Heart left ventricle (tissue), 16 donors: ENCODE measurements at regions not wholly inside any gene's neighbourhood (a gene's known extent, or its start where the extent isn't known, plus 50 kb on each side); places are given as distances from the start of the nearest gene placed in this dataset.
A peak's percentile ranks its signal among the peaks of the same experiment; 100 is the strongest.

Experiments used
- ATAC-seq, 4 donors: fragments of 200-7000 bp; cut with Tn5 transposase; one replicate each; pipeline ENCODE4 v1.9.1; 2020 to 2022; ENCODE audit warnings: moderate library complexity in 4 of 4, mild to moderate bottlenecking in 3 of 4, moderate number of reproducible peaks in 1 of 4
- DNase-seq, 5 donors: peaks; one replicate each; pipeline ENCODE4 v3.0.0-alpha.2; 2020
- H3K27ac ChIP-seq, 12 donors: fragments of 200-600 bp; sonication (generic) in 4 of 12; one replicate each; pipeline versions ENCODE4 v1.5.0 to v1.8.0; 2016 to 2022; ENCODE audit warnings: mild to moderate bottlenecking in 2 of 12
- H3K27me3 ChIP-seq, 9 donors: fragments of 200-600 bp; sonication (generic) in 2 of 9; one replicate each; pipeline versions ENCODE4 v1.5.1 to v1.8.0; 2016 to 2022; ENCODE audit warnings: mild to moderate bottlenecking in 3 of 9
- H3K36me3 ChIP-seq, 9 donors: fragments of 200-600 bp; sonication (generic) in 2 of 9; one replicate each; pipeline versions ENCODE4 v1.5.0 to v1.8.0; 2018 to 2022; ENCODE audit warnings: mild to moderate bottlenecking in 2 of 9
- H3K4me1 ChIP-seq, 12 donors: fragments of 200-600 bp; sonication (generic) in 4 of 12; one replicate each; pipeline versions ENCODE4 v1.5.0 to v1.8.0; 2016 to 2022; ENCODE audit warnings: mild to moderate bottlenecking in 3 of 12
- H3K4me3 ChIP-seq, 12 donors: fragments of 200-600 bp; sonication (generic) in 4 of 12; one replicate each; pipeline versions ENCODE4 v1.5.0 to v1.8.0; 2017 to 2022; ENCODE audit warnings: mild to moderate bottlenecking in 9 of 12, moderate library complexity in 4 of 12
- H3K9me3 ChIP-seq, 12 donors: fragments of 200-600 bp; sonication (generic) in 4 of 12; one replicate each; pipeline versions ENCODE4 v1.5.0 to v1.8.0; 2016 to 2022; ENCODE audit warnings: mild to moderate bottlenecking in 1 of 12
- CTCF ChIP-seq, 12 donors: fragments of 200-600 bp; sonication (generic) in 4 of 12; IDR thresholded peaks; one replicate each; pipeline versions ENCODE4 v1.5.0 to v1.8.0; 2018 to 2022; ENCODE audit warnings: antibody characterized with exemption in 12 of 12, mild to moderate bottlenecking in 5 of 12
- POLR2A ChIP-seq, 2 donors: fragments of 450-650 bp; IDR thresholded peaks; one replicate each; pipeline ENCODE4 v1.6.1; 2017; ENCODE audit warnings: antibody characterized with exemption in 2 of 2, mild to moderate bottlenecking in 2 of 2, moderate library complexity in 2 of 2
- WGBS, 4 donors: extraction: QIAGEN DNeasy Blood & Tissue Kit in 2 of 4; methylation state at CpG; one replicate each; pipeline versions ENCODE4 v1.1.5 to v1.1.7; 2013 to 2018; 5-methylcytosine and 5-hydroxymethylcytosine counted together
- intact Hi-C, 10 donors: fragments of 100-400 bp; cut with DNase I; formaldehyde crosslinking; loops; one replicate each; pipeline versions ENCODE4 v1.11.1 to v1.14.2; 2022
- donor health status: ischemic (EF 13 %, LVEDD 7.1; RV severe dilation, severe dysfunction).
- donor health status: healthy with polysubstance abuse.
- donor health status: DM: no; HTN: yes; CAD: no.
- donor health status: DM: no; HTN: no; CAD: no.
- donor health status: ischemic (EF 25% LVEDD 6.9; RV normal size, moderate dysfunction).
- donor health status: ischemic (EF 25% LVEDD 5.7; RV mildly dilated, moderate dysfunction).
- donor health status: healthy.
- donor health status: DM: yes; HTN: yes; CAD: no.
- donor health status: ischemic (EF 35%, LVEDD 5.7; RV mildly dilated, moderate dysfunction).
- donor health status: nonischemic (EF 11% LVEDD 7.7; RV severe dilation, severe dysfunction).
- donor health status: DM: yes; HTN: yes; CAD: no.
- donor health status: PGD.
- donor health status: ischemic (EF 29% LVEDD 5.4; RV normal size, mild dysfunction).
- donor health status: nonischemic (EF 23%, LVEDD 6.1; RV moderate dilation, normal function).

DNA sequence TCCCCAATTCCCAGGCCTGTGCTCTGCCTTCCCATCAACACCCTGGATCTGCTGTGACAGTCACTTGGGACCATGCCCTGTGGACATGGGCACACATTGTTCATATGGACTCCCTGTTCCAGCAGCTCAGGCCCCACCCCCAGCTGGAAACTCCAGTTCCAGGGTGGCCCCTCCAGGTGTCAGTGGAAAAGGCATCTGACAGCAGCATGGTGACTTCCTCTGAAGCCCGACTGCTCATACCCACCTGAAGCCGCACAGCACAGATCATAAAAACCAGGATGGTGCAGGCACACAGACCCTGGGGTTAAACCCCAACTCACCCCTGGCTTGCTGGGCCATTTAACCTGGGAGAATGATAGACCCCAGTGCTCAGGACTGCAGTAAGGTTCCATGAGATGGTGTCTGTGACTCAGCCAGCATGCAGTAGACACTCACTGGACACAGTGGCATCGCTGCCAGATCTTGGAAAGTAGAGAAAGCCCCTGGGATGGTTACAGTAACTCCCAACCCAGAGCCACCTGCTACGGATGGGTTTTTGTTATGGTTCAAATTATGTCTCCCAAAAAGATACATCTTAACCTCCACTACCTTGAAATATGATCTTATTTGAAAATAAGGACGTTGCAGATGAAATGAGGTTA, 72.6 kb upstream of the NANOS1 start:
- DNase-seq = peak in 2 of 5 donors; percentile 59 to 81
- no peak for TF ChIP-seq POLR2A (IDR thresholded peaks at IDR 0.05)
- TF ChIP-seq CTCF (IDR thresholded peaks at IDR 0.05) = no peak
- Histone ChIP-seq H3K27ac (peak overlapping the region in 2 of 12 donors; percentile 39 to 48), H3K27me3 (no peaks in the 10 kb centered on the region), H3K4me1 (peaks cover 0 to 60% (median 20%) of the 10 kb centered on the region in 12 donors), H3K36me3 (no peaks in the 10 kb centered on the region), H3K9me3 (no peaks in the 10 kb centered on the region), H3K4me3 (no peak overlapping the region)
- intact Hi-C loops = loop anchor here in 2 of 10 donors (5.0 kb wide), 2 partner anchors 70 to 90 kb away; partner anchors contain the start of gene NANOS1 (in 1 of the 2)
- peak; percentile 34 to 83 (median 72) for ATAC-seq
- 73 to 86% (median 83%) methylated on average over 4 to 5 of the region's 5 CpGs for WGBS, 4 donors

DNA sequence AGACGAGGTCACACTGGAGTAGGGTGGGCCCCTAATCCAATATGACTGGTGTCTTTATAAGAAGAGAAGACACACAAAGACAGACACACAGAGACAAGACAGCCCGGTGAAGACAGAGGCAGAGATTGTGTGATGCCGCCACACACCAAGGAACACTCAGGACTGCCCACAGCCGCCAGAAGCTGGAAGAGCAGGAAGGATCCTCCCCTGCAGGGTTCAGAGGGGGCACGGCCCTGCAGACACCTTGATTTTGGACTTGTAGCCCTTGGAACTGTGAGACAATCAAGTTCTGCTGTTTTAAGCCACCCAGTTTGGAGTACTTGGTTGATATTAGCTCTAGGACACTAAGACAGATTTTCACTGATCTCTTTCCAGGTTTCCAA, 72.1 kb upstream of the NANOS1 start:
- ATAC-seq (no peak), DNase-seq (no peak)
- Histone ChIP-seq H3K4me3 (no peak overlapping the region), H3K36me3 (no peaks in the 10 kb centered on the region), H3K27me3 (no peaks in the 10 kb centered on the region), H3K9me3 (no peaks in the 10 kb centered on the region), H3K27ac (peak overlapping the region in 2 of 12 donors; percentile 9 to 48), H3K4me1 (peaks cover 0 to 60% (median 20%) of the 10 kb centered on the region in 12 donors)
- TF ChIP-seq POLR2A (IDR thresholded peaks at IDR 0.05) = no peak
- no peak for TF ChIP-seq CTCF (IDR thresholded peaks at IDR 0.05)
- intact Hi-C loops = loop anchor here in 2 of 10 donors (5.0 kb wide), 2 partner anchors 70 to 90 kb away; partner anchors contain the start of gene NANOS1 (in 1 of the 2)
- 91 to 94% (median 93%) methylated on average over 5 of the region's 5 CpGs for WGBS, 4 donors

GRCh38 chr10:118957966-118958365, 71.5 kb upstream of the NANOS1 start:
- no peaks in the 10 kb centered on the region for H3K9me3 ChIP-seq
- no peak for DNase-seq
- no peak for TF ChIP-seq CTCF (IDR thresholded peaks at IDR 0.05)
- TF ChIP-seq POLR2A (IDR thresholded peaks at IDR 0.05) = no peak
- H3K36me3 ChIP-seq = no peaks in the 10 kb centered on the region
- peaks cover 0 to 60% (median 20%) of the 10 kb centered on the region in 12 donors for H3K4me1 ChIP-seq
- intact Hi-C loops = loop anchor here in 2 of 10 donors (2.0 to 5.0 kb wide), 3 partner anchors 67 to 91 kb away; partner anchors contain the start of gene NANOS1 (in 1 of the 2)
- no peak for ATAC-seq
- WGBS, 4 donors = 94 to 96% (median 96%) methylated on average over 12 of the region's 12 CpGs
- no peak overlapping the region for H3K4me3 ChIP-seq
- peak overlapping the region in 2 of 12 donors; percentile 52 to 69 for H3K27ac ChIP-seq
- H3K27me3 ChIP-seq = no peaks in the 10 kb centered on the region

DNA sequence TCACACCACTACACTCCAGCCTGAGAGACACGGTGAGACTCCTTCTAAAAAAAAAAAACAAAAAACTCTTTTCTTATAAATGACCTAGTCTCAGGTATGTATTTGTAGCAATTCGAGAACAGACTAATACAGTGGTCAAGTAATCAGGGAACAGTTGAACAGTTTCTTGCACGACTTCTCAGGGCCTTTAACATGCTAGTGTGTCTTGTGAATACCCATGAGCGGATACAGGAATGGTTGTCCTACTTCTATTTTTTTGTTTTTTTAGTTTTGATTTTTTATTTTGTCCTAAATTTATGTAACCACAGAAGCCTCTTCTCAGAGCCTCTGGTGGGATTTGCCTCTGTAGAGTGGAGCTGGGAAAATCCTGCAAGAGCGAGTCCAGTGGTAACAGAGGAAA, 71.0 kb upstream of the NANOS1 start:
- 84 to 94% (median 85%) methylated on average over 5 of the region's 5 CpGs for WGBS, 4 donors
- H3K27ac ChIP-seq = peak overlapping the region in 10 of 12 donors; percentile 19 to 73 (median 56)
- ATAC-seq = no peak

More for the DNA sequence above, 71.0 kb upstream of the NANOS1 start:
- DNase-seq = no peak
- Histone ChIP-seq H3K4me1 (peaks cover 0 to 59% (median 20%) of the 10 kb centered on the region in 12 donors), H3K9me3 (no peaks in the 10 kb centered on the region), H3K4me3 (no peak overlapping the region), H3K36me3 (no peaks in the 10 kb centered on the region), H3K27me3 (no peaks in the 10 kb centered on the region)
- TF ChIP-seq POLR2A (IDR thresholded peaks at IDR 0.05) (no peak), CTCF (IDR thresholded peaks at IDR 0.05) (no peak)
- intact Hi-C loops = loop anchor here in 2 of 10 donors (2.0 to 5.0 kb wide), 3 partner anchors 66 to 91 kb away; partner anchors contain the start of gene NANOS1 (in 1 of the 2)
